ENCODE measurements at regions not wholly inside any gene's neighbourhood (a gene's known extent, or its start where the extent isn't known, plus 50 kb on each side); places are given as distances from the start of the nearest gene placed in this dataset.

GRCh38 chrX:482192-482701, 95.5 kb upstream of the PPP2R3B start:
- no peak overlapping the region for H3K27ac ChIP-seq (replicated peaks)
- H3K27me3 ChIP-seq (ENCODE audit: low read depth), result peaks cover 12% of the 10 kb centered on the region
- H3K9me3 ChIP-seq (replicated peaks), result peaks cover 9% of the 10 kb centered on the region
- H3K4me1 ChIP-seq, result no peaks in the 10 kb centered on the region
- intact Hi-C loops (cut with micrococcal nuclease), result no loop called here
- H3K4me3 ChIP-seq, result no peak overlapping the region
- DNase-seq, result no peak
- no peak for TF ChIP-seq CTCF (IDR thresholded peaks at IDR 0.05; ENCODE audit: borderline replicate concordance)
- H3K36me3 ChIP-seq, result no peaks in the 10 kb centered on the region

DNA sequence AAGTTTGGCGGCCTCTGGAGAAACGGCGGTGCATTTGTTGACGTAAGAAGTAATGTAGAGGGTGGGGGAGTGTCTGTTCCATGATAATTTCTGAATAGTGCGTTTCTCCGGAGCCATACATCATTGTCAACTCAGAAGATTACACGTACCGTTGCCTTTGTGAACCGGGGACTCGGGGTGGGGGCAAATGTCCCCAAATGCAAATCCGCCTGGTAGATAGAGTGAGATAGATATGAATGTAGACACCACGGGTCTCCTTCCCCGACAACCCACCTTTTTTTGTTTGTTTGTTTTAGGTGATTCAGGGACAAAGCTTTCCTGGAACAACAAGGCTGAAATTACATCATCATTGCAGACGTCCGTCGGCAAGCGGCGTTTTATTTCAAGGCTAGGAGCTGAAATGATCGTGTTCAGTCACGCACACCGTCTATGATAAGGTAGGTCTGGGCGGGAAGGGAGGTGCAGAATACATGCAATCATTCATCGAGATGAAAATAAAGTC, 96.0 kb upstream of the PPP2R3B start:
- Histone ChIP-seq H3K4me3 (no peak overlapping the region), H3K36me3 (no peaks in the 10 kb centered on the region), H3K9me3 (replicated peaks) (peaks cover 9% of the 10 kb centered on the region), H3K27me3 (ENCODE audit: low read depth) (peaks cover 7% of the 10 kb centered on the region), H3K4me1 (no peaks in the 10 kb centered on the region), H3K27ac (replicated peaks) (no peak overlapping the region)
- TF ChIP-seq CTCF (IDR thresholded peaks at IDR 0.05; ENCODE audit: borderline replicate concordance), result no peak
- DNase-seq, result no peak
- intact Hi-C loops (cut with micrococcal nuclease), result no loop called here

GRCh38 chrX:485368-485767, 98.7 kb upstream of the PPP2R3B start:
- TF ChIP-seq CTCF (IDR thresholded peaks at IDR 0.05; ENCODE audit: borderline replicate concordance), result no peak
- intact Hi-C loops (cut with micrococcal nuclease), result no loop called here
- no peaks in the 10 kb centered on the region for H3K27me3 ChIP-seq (ENCODE audit: low read depth)
- H3K4me1 ChIP-seq, result no peaks in the 10 kb centered on the region
- H3K4me3 ChIP-seq, result no peak overlapping the region
- no peaks in the 10 kb centered on the region for H3K36me3 ChIP-seq
- no peak overlapping the region for H3K27ac ChIP-seq (replicated peaks)
- DNase-seq, result no peak
- H3K9me3 ChIP-seq (replicated peaks), result peaks cover 9% of the 10 kb centered on the region

DNA sequence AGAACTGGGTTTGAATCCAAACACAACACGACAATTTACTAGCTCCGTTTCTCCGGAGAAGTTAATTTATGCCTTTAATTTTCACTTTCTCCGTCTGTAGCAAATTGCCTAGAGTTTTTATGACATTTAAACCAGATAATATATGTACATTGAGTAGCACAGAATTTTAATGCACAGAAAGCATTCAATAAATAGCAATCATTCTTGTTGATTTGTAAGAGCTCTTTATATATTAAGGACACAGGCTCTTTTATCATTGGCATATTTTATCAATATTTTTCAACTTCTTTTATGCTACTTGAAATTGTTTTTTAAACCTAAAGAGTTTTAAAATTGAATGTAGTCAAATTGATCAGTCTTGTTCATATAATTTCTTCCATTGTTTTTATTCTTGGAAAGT, 99.6 kb upstream of the PPP2R3B start:
- DNase-seq, result no peak
- TF ChIP-seq CTCF (IDR thresholded peaks at IDR 0.05; ENCODE audit: borderline replicate concordance), result no peak
- Histone ChIP-seq H3K27me3 (ENCODE audit: low read depth) (no peaks in the 10 kb centered on the region), H3K4me1 (no peaks in the 10 kb centered on the region), H3K36me3 (no peaks in the 10 kb centered on the region), H3K4me3 (no peak overlapping the region), H3K27ac (replicated peaks) (no peak overlapping the region), H3K9me3 (replicated peaks) (peaks cover 9% of the 10 kb centered on the region)
- intact Hi-C loops (cut with micrococcal nuclease), result no loop called here

GRCh38 chrX:487836-488235, 101.1 kb upstream of the PPP2R3B start:
- no peak for TF ChIP-seq CTCF (IDR thresholded peaks at IDR 0.05; ENCODE audit: borderline replicate concordance)
- Histone ChIP-seq H3K27ac (replicated peaks) (no peak overlapping the region), H3K4me1 (no peaks in the 10 kb centered on the region), H3K9me3 (replicated peaks) (peaks cover 9% of the 10 kb centered on the region), H3K36me3 (no peaks in the 10 kb centered on the region), H3K27me3 (ENCODE audit: low read depth) (no peaks in the 10 kb centered on the region), H3K4me3 (no peak overlapping the region)
- intact Hi-C loops (cut with micrococcal nuclease), result no loop called here
- no peak for DNase-seq

All from left ventricle myocardium inferior (tissue), 1 donor.